Suprapubic skin (tissue), 4 donors: ENCODE measurements at regions not wholly inside any gene's neighbourhood (a gene's known extent, or its start where the extent isn't known, plus 50 kb on each side); places are given as distances from the start of the nearest gene placed in this dataset.
"Not testable (repeated sequence)": the region's sequence is repeated elsewhere in the genome, so short reads cannot be mapped to it uniquely, and the experiment has no call there.

Experiments
- DNase-seq, 2 donors: peaks; one replicate each; pipeline ENCODE4 v3.0.0-alpha.2; 2019; ENCODE audit warnings: low spot score in 2 of 2
- H3K27ac ChIP-seq: fragments of 200-600 bp; sonication (generic); one replicate; pipeline ENCODE4 v1.5.1; 2019
- H3K27me3 ChIP-seq: fragments of 200-600 bp; sonication (generic); one replicate; pipeline ENCODE4 v1.5.1; 2019
- H3K36me3 ChIP-seq: fragments of 200-600 bp; sonication (generic); one replicate; pipeline ENCODE4 v1.5.1; 2019
- H3K4me1 ChIP-seq: fragments of 200-600 bp; sonication (generic); one replicate; pipeline ENCODE4 v1.5.1; 2019
- H3K4me3 ChIP-seq: fragments of 200-600 bp; sonication (generic); one replicate; pipeline ENCODE4 v1.5.1; 2019; ENCODE audit warnings: mild to moderate bottlenecking
- H3K9me3 ChIP-seq: fragments of 200-600 bp; sonication (generic); one replicate; pipeline ENCODE4 v1.5.1; 2019
- CTCF ChIP-seq, 2 donors: fragments of 200-600 bp in 1 of 2; fragments of 450-650 bp in 1 of 2; sonication (generic) in 1 of 2; IDR thresholded peaks; one replicate each; pipeline ENCODE4 v1.5.1; 2016 to 2019; ENCODE audit warnings: antibody characterized with exemption in 2 of 2, mild to moderate bottlenecking in 1 of 2, moderate library complexity in 1 of 2
- EP300 ChIP-seq: sonication (generic); formaldehyde crosslinking; IDR thresholded peaks from one replicate; pipeline ENCODE4 v1.6.1; 2017; ENCODE audit warnings: antibody characterized with exemption
- POLR2A ChIP-seq, 2 donors: fragments of 450-650 bp; IDR thresholded peaks; one replicate each; pipeline ENCODE4 v1.6.1; 2017; ENCODE audit warnings: antibody characterized with exemption in 2 of 2, mild to moderate bottlenecking in 2 of 2, moderate library complexity in 2 of 2
- POLR2AphosphoS5 ChIP-seq, 3 donors: sonication (generic); formaldehyde crosslinking; IDR thresholded peaks; one replicate each; pipeline ENCODE4 v1.6.1; 2017; ENCODE audit warnings: antibody characterized with exemption in 3 of 3
- WGBS: methylation state at CpG from one replicate; pipeline ENCODE4 v1.1.5; 2018; 5-methylcytosine and 5-hydroxymethylcytosine counted together

- TF ChIP-seq EP300 (no peak), CTCF (IDR thresholded peaks at IDR 0.05) (no peak), POLR2AphosphoS5 (IDR thresholded peaks at IDR 0.05) (no peak), POLR2A (IDR thresholded peaks at IDR 0.05) (no peak)
- no peak overlapping the region for H3K4me3 ChIP-seq
- no peaks in the 10 kb centered on the region for H3K9me3 ChIP-seq
- 29% methylated on average over 3 of the region's 3 CpGs for WGBS
- no peaks in the 10 kb centered on the region for H3K4me1 ChIP-seq
- DNase-seq = no peak
- no peaks in the 10 kb centered on the region for H3K27me3 ChIP-seq
- no peaks in the 10 kb centered on the region for H3K36me3 ChIP-seq
- H3K27ac ChIP-seq = no peak overlapping the region
Measured at GRCh38 chrX:116317409-116317808, 119.0 kb upstream of the SLC6A14 start.

GRCh38 chrX:116318672-116319071 lies 117.7 kb upstream of the SLC6A14 start:
- WGBS = 89% methylated on average over 1 of the region's 1 CpG
- TF ChIP-seq POLR2A (IDR thresholded peaks at IDR 0.05) = no peak
- TF ChIP-seq EP300 = no peak
- no peak for TF ChIP-seq CTCF (IDR thresholded peaks at IDR 0.05)
- no peak for TF ChIP-seq POLR2AphosphoS5 (IDR thresholded peaks at IDR 0.05)
- H3K27ac ChIP-seq = no peak overlapping the region
- no peaks in the 10 kb centered on the region for H3K9me3 ChIP-seq
- no peak for DNase-seq
- H3K4me1 ChIP-seq = no peaks in the 10 kb centered on the region
- no peaks in the 10 kb centered on the region for H3K36me3 ChIP-seq
- no peak overlapping the region for H3K4me3 ChIP-seq
- H3K27me3 ChIP-seq = no peaks in the 10 kb centered on the region

GRCh38 chrX:116321711-116322110 lies 114.7 kb upstream of the SLC6A14 start:
- Histone ChIP-seq H3K27ac (no peak overlapping the region), H3K4me1 (no peaks in the 10 kb centered on the region), H3K36me3 (no peaks in the 10 kb centered on the region), H3K9me3 (no peaks in the 10 kb centered on the region), H3K4me3 (no peak overlapping the region), H3K27me3 (no peaks in the 10 kb centered on the region)
- no peak for DNase-seq
- WGBS = 65% methylated on average over 2 of the region's 2 CpGs
- TF ChIP-seq POLR2A (IDR thresholded peaks at IDR 0.05) (no peak), EP300 (no peak), CTCF (IDR thresholded peaks at IDR 0.05) (no peak), POLR2AphosphoS5 (IDR thresholded peaks at IDR 0.05) (no peak)

GRCh38 chrX:116332026-116332425 lies 104.4 kb upstream of the SLC6A14 start:
- H3K27me3 ChIP-seq, H3K27ac ChIP-seq, H3K4me3 ChIP-seq, H3K36me3 ChIP-seq, H3K9me3 ChIP-seq, H3K4me1 ChIP-seq, DNase-seq: not testable (repeated sequence)
- WGBS = 66% methylated on average over 7 of the region's 7 CpGs

GRCh38 chrX:116334797-116335196 lies 101.6 kb upstream of the SLC6A14 start:
- H3K27me3 ChIP-seq, DNase-seq, H3K4me1 ChIP-seq, H3K27ac ChIP-seq, H3K9me3 ChIP-seq, H3K36me3 ChIP-seq, H3K4me3 ChIP-seq: not testable (repeated sequence)
- WGBS = 47% methylated on average over 7 of the region's 7 CpGs

GRCh38 chrX:116339407-116339806 lies 97.0 kb upstream of the SLC6A14 start:
- no peaks in the 10 kb centered on the region for H3K4me1 ChIP-seq
- TF ChIP-seq POLR2AphosphoS5 (IDR thresholded peaks at IDR 0.05) (no peak), POLR2A (IDR thresholded peaks at IDR 0.05) (no peak), EP300 (no peak), CTCF (IDR thresholded peaks at IDR 0.05) (no peak)
- no peak for DNase-seq
- 91% methylated on average over 1 of the region's 1 CpG for WGBS
- H3K27me3 ChIP-seq = no peaks in the 10 kb centered on the region
- no peak overlapping the region for H3K4me3 ChIP-seq
- H3K27ac ChIP-seq = no peak overlapping the region
- no peaks in the 10 kb centered on the region for H3K36me3 ChIP-seq
- H3K9me3 ChIP-seq = no peaks in the 10 kb centered on the region
